CD4-positive, alpha-beta T cell (primary cell): ENCODE measurements at regions not wholly inside any gene's neighbourhood (a gene's known extent, or its start where the extent isn't known, plus 50 kb on each side); places are given as distances from the start of the nearest gene placed in this dataset.

Source experiments
- ATAC-seq: fragments of 200-7000 bp; cut with Tn5 transposase; one replicate; pipeline ENCODE4 v1.10.0; 2022; ENCODE audit warnings: mild to moderate bottlenecking; ENCODE audit not compliant: poor library complexity
- CTCF ChIA-PET: fragments of 350-600 bp; sonication (Branson Sonifier 250); formaldehyde crosslinking; loops from one replicate; lab custom pipeline; 2021; ENCODE audit warnings: antibody characterized with exemption, inconsistent platforms; lab: Charles Lee
- POLR2A ChIA-PET: fragments of 350-600 bp; sonication (Branson Sonifier 250); formaldehyde crosslinking; loops from one replicate; lab custom pipeline; 2021; ENCODE audit warnings: antibody characterized with exemption, inconsistent platforms; lab: Charles Lee
- DNase-seq, 14 experiments: peaks; one replicate each; pipeline ENCODE4 v3.0.0-alpha.2; 2013 to 2020; ENCODE audit warnings: mixed read lengths in 2 of 14
- H3K27ac ChIP-seq, 2 donors: one replicate each; pipeline versions ENCODE4 v1.5.1 to v1.7.0; 2013; ENCODE audit warnings: low read length in 2 of 2, low read depth in 1 of 2, mild to moderate bottlenecking in 1 of 2
- H3K27me3 ChIP-seq, 2 experiments: 1 replicate in 1 of 2; 2 replicates in 1 of 2; pipeline versions ENCODE4 v1.6.1 to v1.7.0; 2013; ENCODE audit warnings: low read length in 2 of 2, control low read depth in 1 of 2, mild to moderate bottlenecking in 1 of 2, moderate library complexity in 1 of 2; ENCODE audit not compliant: insufficient read depth in 2 of 2, control insufficient read depth in 1 of 2
- H3K36me3 ChIP-seq: one replicate; pipeline ENCODE4 v1.6.1; 2013; ENCODE audit warnings: low read length, control low read depth; ENCODE audit not compliant: insufficient read depth
- H3K4me1 ChIP-seq: one replicate; pipeline ENCODE4 v1.6.1; 2013; ENCODE audit warnings: low read length, control low read depth; ENCODE audit not compliant: insufficient read depth
- H3K4me3 ChIP-seq: one replicate; pipeline ENCODE4 v1.5.1; 2013; ENCODE audit warnings: mild to moderate bottlenecking, low read length, moderate library complexity
- H3K9me3 ChIP-seq, 2 experiments: 1 replicate in 1 of 2; 2 replicates in 1 of 2; pipeline versions ENCODE4 v1.6.1 to v1.7.0; 2013; ENCODE audit warnings: low read length in 2 of 2, mild to moderate bottlenecking in 2 of 2, control low read depth in 1 of 2, moderate library complexity in 1 of 2; ENCODE audit not compliant: control insufficient read depth in 1 of 2, insufficient read depth in 1 of 2
- H3K27ac Mint-ChIP-seq: one replicate; pipeline ENCODE4 v1.8.0; 2020; ENCODE audit warnings: mixed read lengths
- H3K27me3 Mint-ChIP-seq: one replicate; pipeline ENCODE4 v1.8.0; 2021; ENCODE audit warnings: mixed read lengths
- H3K36me3 Mint-ChIP-seq: one replicate; pipeline ENCODE4 v1.8.0; 2021; ENCODE audit warnings: low read depth, mixed read lengths
- H3K4me1 Mint-ChIP-seq: one replicate; pipeline ENCODE4 v1.8.0; 2021; ENCODE audit warnings: low read depth, mixed read lengths
- H3K4me3 Mint-ChIP-seq: one replicate; pipeline ENCODE4 v1.8.0; 2020; ENCODE audit warnings: mild to moderate bottlenecking, mixed read lengths
- H3K9me3 Mint-ChIP-seq: one replicate; pipeline ENCODE4 v1.8.0; 2020; ENCODE audit warnings: mixed read lengths
- intact Hi-C, 2 experiments: fragments of 100-400 bp; cut with DNase I in 1 of 2; cut with micrococcal nuclease in 1 of 2; formaldehyde crosslinking; loops; one replicate each; pipeline versions ENCODE4 v1.15.1 to v1.9.0; 2023 to 2025; cut with DNase I, micrococcal nuclease
- TF ChIP-seq, protein P1 (sequence below): fragments of 200-600 bp; IDR thresholded peaks from one replicate; pipeline ENCODE4 v1.8.0; 2022; ENCODE audit warnings: antibody characterized with exemption, mild to moderate bottlenecking

DNA sequence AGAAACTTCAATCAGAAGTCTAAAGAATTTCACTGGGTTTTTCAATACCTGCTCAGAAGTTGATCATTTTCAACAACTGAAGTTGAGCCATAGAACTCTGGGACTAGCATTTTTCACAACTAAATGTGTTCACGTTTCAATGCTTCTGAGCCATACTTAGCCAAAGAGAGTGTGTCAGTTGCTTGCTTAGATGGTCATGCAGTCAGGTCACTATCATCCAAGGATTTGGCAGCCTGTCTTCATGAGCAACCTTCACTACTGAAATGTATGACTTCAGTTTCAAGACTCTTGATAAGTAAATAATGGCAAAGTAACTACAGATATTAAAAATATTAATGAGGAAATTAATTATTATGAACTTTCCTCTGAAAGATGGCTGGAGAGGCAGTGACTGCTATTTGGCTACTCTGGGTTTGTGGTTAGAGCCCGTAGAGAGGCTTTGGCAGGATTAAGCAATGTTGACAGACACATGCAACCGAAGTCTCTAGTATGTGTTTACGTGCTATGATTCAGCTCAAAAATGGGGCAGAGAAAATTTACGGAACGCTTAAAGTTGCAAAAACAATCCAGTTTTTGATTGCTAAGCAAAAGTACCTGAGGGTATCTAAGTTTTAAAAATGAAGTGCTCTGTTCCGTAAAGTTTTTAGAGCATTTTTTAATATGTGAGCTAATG lies 133.8 kb downstream of the GMNC start:
- intact Hi-C loops = no loop called here
- ChIA-PET POLR2A (no interaction called here), CTCF (no interaction called here)
- no peak overlapping the region for H3K27ac ChIP-seq
- TF ChIP-seq, protein P1, sequence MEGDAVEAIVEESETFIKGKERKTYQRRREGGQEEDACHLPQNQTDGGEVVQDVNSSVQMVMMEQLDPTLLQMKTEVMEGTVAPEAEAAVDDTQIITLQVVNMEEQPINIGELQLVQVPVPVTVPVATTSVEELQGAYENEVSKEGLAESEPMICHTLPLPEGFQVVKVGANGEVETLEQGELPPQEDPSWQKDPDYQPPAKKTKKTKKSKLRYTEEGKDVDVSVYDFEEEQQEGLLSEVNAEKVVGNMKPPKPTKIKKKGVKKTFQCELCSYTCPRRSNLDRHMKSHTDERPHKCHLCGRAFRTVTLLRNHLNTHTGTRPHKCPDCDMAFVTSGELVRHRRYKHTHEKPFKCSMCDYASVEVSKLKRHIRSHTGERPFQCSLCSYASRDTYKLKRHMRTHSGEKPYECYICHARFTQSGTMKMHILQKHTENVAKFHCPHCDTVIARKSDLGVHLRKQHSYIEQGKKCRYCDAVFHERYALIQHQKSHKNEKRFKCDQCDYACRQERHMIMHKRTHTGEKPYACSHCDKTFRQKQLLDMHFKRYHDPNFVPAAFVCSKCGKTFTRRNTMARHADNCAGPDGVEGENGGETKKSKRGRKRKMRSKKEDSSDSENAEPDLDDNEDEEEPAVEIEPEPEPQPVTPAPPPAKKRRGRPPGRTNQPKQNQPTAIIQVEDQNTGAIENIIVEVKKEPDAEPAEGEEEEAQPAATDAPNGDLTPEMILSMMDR = no peak
- H3K9me3 Mint-ChIP-seq = no peaks in the 10 kb centered on the region
- DNase-seq (no peak), ATAC-seq (no peak)
- H3K4me1 Mint-ChIP-seq = no peaks in the 10 kb centered on the region
- no peaks in the 10 kb centered on the region for H3K9me3 ChIP-seq
- H3K4me3 ChIP-seq = no peak overlapping the region
- H3K36me3 Mint-ChIP-seq = no peaks in the 10 kb centered on the region
- peaks cover 0 to 4% of the 10 kb centered on the region in 2 experiments for H3K27me3 ChIP-seq
- H3K4me1 ChIP-seq = no peaks in the 10 kb centered on the region
- H3K4me3 Mint-ChIP-seq = no peak overlapping the region
- no peaks in the 10 kb centered on the region for H3K36me3 ChIP-seq
- peaks cover 5% of the 10 kb centered on the region for H3K27me3 Mint-ChIP-seq
- no peak overlapping the region for H3K27ac Mint-ChIP-seq

DNA sequence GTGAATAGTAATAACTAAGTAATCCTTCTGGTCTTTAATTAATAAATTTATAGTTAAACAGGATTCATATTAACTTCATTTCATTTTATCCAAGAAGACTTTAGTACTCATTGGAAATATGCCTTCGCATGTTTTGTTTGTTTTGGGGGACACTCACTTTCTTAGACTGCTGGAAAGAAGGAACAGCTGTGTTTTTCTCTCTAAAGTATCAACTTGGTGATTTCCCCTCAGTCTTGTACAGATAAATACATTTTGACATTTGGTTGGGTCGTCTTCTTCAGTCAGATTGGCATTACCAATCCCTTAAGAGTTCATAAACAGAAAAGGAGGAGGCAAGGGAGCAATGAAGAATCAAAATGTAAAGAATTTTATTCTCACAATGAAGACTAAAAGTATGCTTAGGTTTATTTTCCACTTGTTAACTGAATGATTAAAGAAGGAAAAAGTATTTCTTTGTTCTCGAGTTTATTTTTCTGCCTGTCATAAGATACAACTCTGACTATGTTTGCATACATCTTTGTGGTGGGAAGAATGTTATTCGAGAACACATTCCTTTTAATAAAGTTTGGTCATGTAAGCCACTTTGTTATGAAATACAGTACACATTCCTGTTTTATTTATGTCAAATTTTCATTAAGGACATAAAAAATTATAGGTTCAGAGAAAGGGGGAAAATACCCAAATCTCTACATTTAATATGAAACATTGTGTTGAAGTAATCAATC lies 140.2 kb downstream of the GMNC start:
- no peaks in the 10 kb centered on the region for H3K4me1 ChIP-seq
- Mint-ChIP-seq H3K4me1 (no peaks in the 10 kb centered on the region), H3K36me3 (no peaks in the 10 kb centered on the region), H3K27me3 (peaks cover 11% of the 10 kb centered on the region), H3K4me3 (no peak overlapping the region), H3K9me3 (no peaks in the 10 kb centered on the region), H3K27ac (no peak overlapping the region)
- no peak for ATAC-seq
- intact Hi-C loops = no loop called here
- H3K4me3 ChIP-seq = no peak overlapping the region
- ChIA-PET POLR2A (no interaction called here), CTCF (no interaction called here)
- no peak overlapping the region for H3K27ac ChIP-seq
- DNase-seq = no peak
- no peaks in the 10 kb centered on the region for H3K36me3 ChIP-seq
- no peaks in the 10 kb centered on the region for H3K9me3 ChIP-seq
- TF ChIP-seq, protein P1 = no peak
- H3K27me3 ChIP-seq = peaks cover 0 to 4% of the 10 kb centered on the region in 2 experiments

DNA sequence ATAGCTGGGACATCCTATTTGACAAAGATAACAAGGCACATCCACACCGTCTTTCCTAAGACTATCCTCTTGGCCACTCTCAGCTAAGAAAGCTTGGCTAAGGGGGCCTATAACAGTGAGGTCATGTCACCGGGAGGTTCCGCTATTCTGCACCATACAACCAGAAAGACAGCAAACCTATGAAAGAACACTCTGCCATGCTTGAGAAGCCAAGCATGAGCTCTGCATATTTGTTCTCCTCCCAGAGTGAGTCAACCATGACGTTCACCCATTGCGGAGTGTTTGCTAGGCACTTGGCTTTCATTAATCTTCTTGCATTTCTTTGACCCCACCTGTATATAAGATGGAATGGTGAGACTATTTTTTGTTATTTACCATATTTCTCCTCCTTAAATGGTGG lies 141.2 kb downstream of the GMNC start:
- Histone ChIP-seq H3K9me3 (no peaks in the 10 kb centered on the region), H3K4me3 (no peak overlapping the region), H3K27ac (no peak overlapping the region), H3K36me3 (no peaks in the 10 kb centered on the region), H3K27me3 (peaks cover 0 to 4% of the 10 kb centered on the region in 2 experiments), H3K4me1 (no peaks in the 10 kb centered on the region)
- no peak overlapping the region for H3K27ac Mint-ChIP-seq
- intact Hi-C loops = no loop called here
- CTCF ChIA-PET = no interaction called here
- POLR2A ChIA-PET = no interaction called here
- H3K27me3 Mint-ChIP-seq = peaks cover 11% of the 10 kb centered on the region
- no peaks in the 10 kb centered on the region for H3K4me1 Mint-ChIP-seq
- ATAC-seq = no peak
- DNase-seq = no peak
- H3K4me3 Mint-ChIP-seq = no peak overlapping the region
- no peaks in the 10 kb centered on the region for H3K36me3 Mint-ChIP-seq
- H3K9me3 Mint-ChIP-seq = no peaks in the 10 kb centered on the region
- TF ChIP-seq, protein P1 = no peak
